ENCODE measurements at regions not wholly inside any gene's neighbourhood (a gene's known extent, or its start where the extent isn't known, plus 50 kb on each side); places are given as distances from the start of the nearest gene placed in this dataset.

- TF ChIP-seq CTCF (IDR thresholded peaks at IDR 0.05; ENCODE audit: low read depth, low read length, poor library complexity, severe bottlenecking) (no peak), EZH2phosphoT487 (IDR thresholded peaks at IDR 0.05; ENCODE audit: borderline replicate concordance, low read length) (no peak)
Observed at GRCh38 chr20:56774873-56775272, 145.8 kb downstream of the TFAP2C start.
